IMR-90 (cell line): ENCODE measurements at regions not wholly inside any gene's neighbourhood (a gene's known extent, or its start where the extent isn't known, plus 50 kb on each side); places are given as distances from the start of the nearest gene placed in this dataset.
A peak's percentile ranks its signal among the peaks of the same experiment; 100 is the strongest.

Experiments
- ATAC-seq: fragments of 200-7000 bp; cut with Tn5 transposase; 2 replicates; pipeline ENCODE4 v1.9.1; 2020; ENCODE audit warnings: low read depth, mild to moderate bottlenecking, moderate library complexity
- BruUV-seq: library from RNA; stranded (reverse); fragments of 400-500 nt; replicated peaks from 2 replicates; lab custom pipeline; 2021; lab: Mats Ljungman, UMichigan
- CTCF ChIA-PET: fragments of 300-600 bp; formaldehyde crosslinking; extraction: SDS; loops from one replicate; lab custom pipeline; 2021; ENCODE audit warnings: antibody characterized with exemption; lab: Yijun Ruan, JAX
- POLR2A ChIA-PET: fragments of 300-600 bp; sonication (Branson Sonifier 250); formaldehyde crosslinking; loops from one replicate; lab custom pipeline; 2022; ENCODE audit warnings: antibody characterized with exemption; ENCODE audit not compliant: unreplicated experiment; lab: Charles Lee
- DNase-seq: peaks from one replicate; pipeline ENCODE4 v3.0.0; 2013
- H2AFZ ChIP-seq: replicated peaks from 2 replicates; pipeline ENCODE3; 2013; ENCODE audit warnings: low read length, mild to moderate bottlenecking; ENCODE audit not compliant: poor library complexity
- H2AK5ac ChIP-seq: 2 replicates; pipeline ENCODE4 v1.6.1; 2013; ENCODE audit warnings: low read depth, low read length, inconsistent platforms
- H2AK9ac ChIP-seq: replicated peaks from 2 replicates; pipeline ENCODE3; 2013; ENCODE audit warnings: mild to moderate bottlenecking, low read depth, low read length, moderate library complexity; ENCODE audit not compliant: poor library complexity
- H2BK120ac ChIP-seq: 2 replicates; pipeline ENCODE4 v1.6.1; 2013; ENCODE audit warnings: low read depth, low read length, inconsistent platforms
- H2BK15ac ChIP-seq: 3 replicates; pipeline ENCODE4 v1.6.1; 2013; ENCODE audit warnings: low read depth, low read length, inconsistent platforms
- H2BK20ac ChIP-seq: 2 replicates; pipeline ENCODE4 v1.6.1; 2013; ENCODE audit warnings: low read depth, mild to moderate bottlenecking, inconsistent platforms, low read length, moderate library complexity
- H2BK5ac ChIP-seq: 2 replicates; pipeline ENCODE4 v1.6.1; 2013; ENCODE audit warnings: mild to moderate bottlenecking, low read depth, low read length, inconsistent platforms; ENCODE audit not compliant: poor library complexity, severe bottlenecking
- H3K14ac ChIP-seq: replicated peaks from 2 replicates; pipeline ENCODE4 v1.6.1; 2013; ENCODE audit warnings: low read depth, low read length, inconsistent platforms
- H3K18ac ChIP-seq: 2 replicates; pipeline ENCODE4 v1.6.1; 2013; ENCODE audit warnings: low read depth, low read length, control low read depth
- H3K23ac ChIP-seq: 2 replicates; pipeline ENCODE4 v1.6.1; 2013; ENCODE audit warnings: low read depth, low read length, inconsistent platforms
- H3K27ac ChIP-seq: 2 replicates; pipeline ENCODE4 v1.5.1; 2013; ENCODE audit warnings: mild to moderate bottlenecking, control low read depth, low read length; ENCODE audit not compliant: insufficient read depth
- H3K27me3 ChIP-seq: 2 replicates; pipeline ENCODE4 v1.6.1; 2013; ENCODE audit warnings: low read length; ENCODE audit not compliant: control insufficient read depth, insufficient read depth
- H3K36me3 ChIP-seq: 2 replicates; pipeline ENCODE4 v1.6.1; 2013; ENCODE audit warnings: low read length, mixed read lengths; ENCODE audit not compliant: control insufficient read depth, insufficient read depth
- H3K4ac ChIP-seq: 2 replicates; pipeline ENCODE4 v1.6.1; 2013; ENCODE audit warnings: low read depth, low read length, inconsistent platforms
- H3K4me1 ChIP-seq: 2 replicates; pipeline ENCODE4 v1.6.1; 2013; ENCODE audit warnings: low read length, mixed read lengths; ENCODE audit not compliant: control insufficient read depth, insufficient read depth
- H3K4me2 ChIP-seq: 2 replicates; pipeline ENCODE4 v1.6.1; 2013; ENCODE audit warnings: low read depth, mild to moderate bottlenecking, control low read depth, low read length, moderate library complexity
- H3K4me3 ChIP-seq: 2 replicates; pipeline ENCODE4 v1.5.1; 2013; ENCODE audit warnings: low read depth, mild to moderate bottlenecking, control low read depth, low read length, moderate library complexity; ENCODE audit not compliant: insufficient read depth
- H3K56ac ChIP-seq: 2 replicates; pipeline ENCODE4 v1.6.1; 2013; ENCODE audit warnings: low read length, inconsistent platforms; ENCODE audit not compliant: insufficient read depth; ENCODE audit errors: extremely low read depth
- H3K79me1 ChIP-seq, 2 experiments: 2 replicates each; pipeline ENCODE4 v1.6.1; 2013; ENCODE audit warnings: low read length in 2 of 2, inconsistent platforms in 1 of 2, low read depth in 1 of 2
- H3K9ac ChIP-seq: 2 replicates; pipeline ENCODE4 v1.6.1; 2013; ENCODE audit warnings: low read depth, low read length, control low read depth
- H3K9me1 ChIP-seq: 2 replicates; pipeline ENCODE4 v1.6.1; 2013; ENCODE audit warnings: low read length, inconsistent platforms; ENCODE audit not compliant: insufficient read depth
- H3K9me3 ChIP-seq: 2 replicates; pipeline ENCODE4 v1.6.1; 2013; ENCODE audit warnings: low read length; ENCODE audit not compliant: control insufficient read depth, insufficient read depth
- H4K20me1 ChIP-seq: 2 replicates; pipeline ENCODE4 v1.6.1; 2013; ENCODE audit warnings: low read length, inconsistent platforms; ENCODE audit not compliant: insufficient read depth
- H4K5ac ChIP-seq: 2 replicates; pipeline ENCODE4 v1.6.1; 2013; ENCODE audit warnings: mild to moderate bottlenecking, low read depth, low read length, control low read depth
- H4K8ac ChIP-seq, 2 experiments: 2 replicates each; pipeline ENCODE4 v1.6.1; 2013; ENCODE audit warnings: low read depth in 2 of 2, low read length in 2 of 2, control low read depth in 1 of 2, inconsistent platforms in 1 of 2
- H4K91ac ChIP-seq: 2 replicates; pipeline ENCODE4 v1.6.1; 2013; ENCODE audit warnings: low read depth, low read length, inconsistent platforms; ENCODE audit not compliant: insufficient read depth
- BHLHE40 ChIP-seq: fragments of 150-350 bp; IDR thresholded peaks from 2 replicates; pipeline ENCODE4 v1.6.1; 2016; ENCODE audit warnings: mild to moderate bottlenecking, low read depth, low read length
- CEBPB ChIP-seq: IDR thresholded peaks from 2 replicates; pipeline ENCODE4 v1.6.1; 2012; ENCODE audit warnings: low read depth, low read length, improper control_type of control experiment
- CHD1 ChIP-seq: IDR thresholded peaks from 2 replicates; pipeline ENCODE4 v1.6.1; 2012; ENCODE audit warnings: low read depth, low read length, improper control_type of control experiment
- CTCF ChIP-seq: conservative IDR thresholded peaks from 2 replicates; pipeline ENCODE4 v1.5.1; 2012; ENCODE audit warnings: mild to moderate bottlenecking, low read depth, low read length, improper control_type of control experiment
- ELK1 ChIP-seq: fragments of 150-350 bp; IDR thresholded peaks from 2 replicates; pipeline ENCODE4 v1.6.1; 2016; ENCODE audit warnings: low read depth, mild to moderate bottlenecking, low read length, moderate library complexity, borderline replicate concordance
- FOS ChIP-seq: fragments of 150-350 bp; IDR thresholded peaks from 2 replicates; pipeline ENCODE4 v1.6.1; 2016; ENCODE audit warnings: low read depth, low read length
- MAFK ChIP-seq: IDR thresholded peaks from 2 replicates; pipeline ENCODE4 v1.6.1; 2012; ENCODE audit warnings: low read depth, low read length, improper control_type of control experiment
- MAZ ChIP-seq: IDR thresholded peaks from 2 replicates; pipeline ENCODE4 v1.6.1; 2012; ENCODE audit warnings: low read depth, mild to moderate bottlenecking, low read length, improper control_type of control experiment, moderate library complexity, borderline replicate concordance
- MXI1 ChIP-seq: IDR thresholded peaks from 2 replicates; pipeline ENCODE4 v1.6.1; 2012; ENCODE audit warnings: low read depth, mild to moderate bottlenecking, low read length, moderate library complexity, borderline replicate concordance
- NFE2L2 ChIP-seq: fragments of 150-350 bp; IDR thresholded peaks from 2 replicates; pipeline ENCODE4 v1.6.1; 2016; ENCODE audit warnings: low read depth, mild to moderate bottlenecking, low read length
- POLR2A ChIP-seq: IDR thresholded peaks from 2 replicates; pipeline ENCODE4 v1.6.1; 2012; ENCODE audit warnings: mild to moderate bottlenecking, low read depth, low read length
- RAD21 ChIP-seq: IDR thresholded peaks from 2 replicates; pipeline ENCODE4 v1.6.1; 2012; ENCODE audit warnings: low read length, improper control_type of control experiment
- RCOR1 ChIP-seq: IDR thresholded peaks from 2 replicates; pipeline ENCODE4 v1.6.1; 2012; ENCODE audit warnings: mild to moderate bottlenecking, low read length, improper control_type of control experiment; ENCODE audit not compliant: insufficient replicate concordance
- RFX5 ChIP-seq: IDR thresholded peaks from 2 replicates; pipeline ENCODE4 v1.8.0; 2012; ENCODE audit warnings: low read depth, mild to moderate bottlenecking, low read length, moderate library complexity
- SMC3 ChIP-seq: fragments of 150-350 bp; IDR thresholded peaks from 2 replicates; pipeline ENCODE4 v1.6.1; 2016; ENCODE audit warnings: low read depth, mild to moderate bottlenecking, antibody characterized with exemption, low read length, moderate library complexity
- USF2 ChIP-seq: fragments of 150-350 bp; IDR thresholded peaks from 2 replicates; pipeline ENCODE4 v1.6.1; 2017; ENCODE audit warnings: mild to moderate bottlenecking, antibody characterized with exemption, low read length, low read depth
- WGBS, 2 experiments: methylation state at CpG; one replicate each; pipeline versions ENCODE4 v1.1.5 to v1.1.7; 2013; ENCODE audit warnings: missing lambda C conversion rate in 2 of 2; ENCODE audit not compliant: insufficient read length in 1 of 2; ENCODE audit errors: extremely low coverage in 2 of 2; 5-methylcytosine and 5-hydroxymethylcytosine counted together
- dilution Hi-C: fragments of 300-500 bp; cut with HindIII; formaldehyde crosslinking; loops from one replicate; pipeline ENCODE4 v1.14.3; 2018; ENCODE audit warnings: low sequenced_read_pairs; ENCODE audit not compliant: unreplicated experiment
- in situ Hi-C: fragments of 300-500 bp; cut with MboI; formaldehyde crosslinking; loops from 3 replicates; pipeline ENCODE4 v1.14.3; 2019; ENCODE audit warnings: low sequenced_read_pairs, inconsistent platforms, mixed read lengths
- intact Hi-C: fragments of 100-400 bp; cut with micrococcal nuclease; formaldehyde crosslinking; loops from 2 replicates; pipeline ENCODE4 v1.10.0; 2022

- Histone ChIP-seq H2AK9ac (no peak overlapping the region), H3K9me3 (no peaks in the 10 kb centered on the region), H3K9me1 (no peaks in the 10 kb centered on the region), H2AFZ (no peak overlapping the region), H3K9ac (no peak overlapping the region), H4K91ac (no peak overlapping the region), H3K56ac (no peak overlapping the region), H2BK5ac (no peak overlapping the region), H3K27me3 (no peaks in the 10 kb centered on the region), H3K4ac (no peak overlapping the region), H3K27ac (no peak overlapping the region), H3K4me2 (no peak overlapping the region), H4K20me1 (no peaks in the 10 kb centered on the region), H3K79me1 (no peaks in the 10 kb centered on the region), H3K23ac (no peak overlapping the region), H3K14ac (no peak overlapping the region), H3K4me1 (no peaks in the 10 kb centered on the region), H2BK15ac (no peak overlapping the region), H4K5ac (no peak overlapping the region), H3K36me3 (no peaks in the 10 kb centered on the region), H2AK5ac (no peak overlapping the region), H3K4me3 (no peak overlapping the region), H2BK20ac (no peak overlapping the region), H4K8ac (no peak overlapping the region), H2BK120ac (no peak overlapping the region), H3K18ac (no peak overlapping the region)
- in situ Hi-C loops (no loop called here), dilution Hi-C loops (no loop called here), intact Hi-C loops (no loop called here)
- CTCF ChIA-PET = no interaction called here
- no CpG with 5 or more reads among the region's 5 CpGs for WGBS, 2 experiments
- no TSS peak for BruUV-seq
- TF ChIP-seq RFX5 (no peak), USF2 (no peak), SMC3 (no peak), ELK1 (no peak), CHD1 (no peak), FOS (no peak), NFE2L2 (no peak), RCOR1 (no peak), BHLHE40 (no peak), CTCF (no peak), MAZ (no peak), CEBPB (no peak), MAFK (no peak), POLR2A (no peak), MXI1 (no peak), RAD21 (no peak)
- POLR2A ChIA-PET = no interaction called here
- peak; percentile 69 for DNase-seq
- peak; percentile 91 for ATAC-seq
Observed at GRCh38 chr1:187762118-187762517, 933.4 kb downstream of the PLA2G4A start.
